ENCODE measurements at regions not wholly inside any gene's neighbourhood (a gene's known extent, or its start where the extent isn't known, plus 50 kb on each side); places are given as distances from the start of the nearest gene placed in this dataset.

GRCh38 chr6:125363824-125364165 lies 62.0 kb upstream of the HDDC2 start:
- Histone ChIP-seq H3K27me3 (ENCODE audit: insufficient read depth, low read length) (no peaks in the 10 kb centered on the region; the same call in 1 of the 2 replicates), H4K5ac (ENCODE audit: insufficient read length, low read depth, low read length) (no peak overlapping the region), H3K9ac (ENCODE audit: extremely low read depth, insufficient read length, low read length) (peak overlapping the region; percentile 16), H2BK5ac (ENCODE audit: insufficient read length, low read length) (no peak overlapping the region), H2BK12ac (ENCODE audit: insufficient read length, low read depth, low read length) (no peak overlapping the region), H4K20me1 (ENCODE audit: control insufficient read depth, insufficient read depth, insufficient read length) (no peaks in the 10 kb centered on the region), H3K4me1 (ENCODE audit: insufficient read depth, low read length) (peaks cover 5% of the 10 kb centered on the region; the same call in 1 of the 2 replicates), H2AFZ (ENCODE audit: low read length) (no peak overlapping the region), H3K14ac (ENCODE audit: insufficient read depth, low read length) (0 out of 2 replicates have a peak overlapping the region, but pooled peaks have one; percentile 42), H2BK20ac (ENCODE audit: low read depth, low read length, poor library complexity, severe bottlenecking) (no peak overlapping the region), H3K9me3 (ENCODE audit: control insufficient read depth, low read depth, low read length) (no peaks in the 10 kb centered on the region), H4K8ac (replicated peaks; ENCODE audit: insufficient read length, low read depth, low read length) (no peak overlapping the region), H3K27ac (ENCODE audit: insufficient read length, low read depth, low read length) (no peak overlapping the region), H3K23me2 (ENCODE audit: insufficient read length, low read depth, low read length, poor library complexity, severe bottlenecking) (peaks cover 11% of the 10 kb centered on the region), H3K4ac (ENCODE audit: low read depth, low read length) (no peak overlapping the region), H3K4me2 (ENCODE audit: insufficient read depth, insufficient read length, low read length) (peak overlapping the region; percentile 82), H2BK120ac (ENCODE audit: low read depth, low read length, poor library complexity, severe bottlenecking) (no peak overlapping the region), H3T11ph (ENCODE audit: low read length) (no peak overlapping the region), H3K79me2 (ENCODE audit: insufficient read depth, low read length) (no peaks in the 10 kb centered on the region), H3K18ac (ENCODE audit: insufficient read length, low read depth, low read length) (peak overlapping the region; percentile 16), H4K91ac (ENCODE audit: insufficient read length, low read depth, low read length) (no peak overlapping the region), H3K56ac (ENCODE audit: insufficient read length, low read depth, low read length) (no peak overlapping the region), H3K79me1 (ENCODE audit: insufficient read depth, low read depth, low read length, poor library complexity, severe bottlenecking) (no peaks in the 10 kb centered on the region), H3K23ac (ENCODE audit: insufficient read length, low read depth, low read length) (no peak overlapping the region), H2AK5ac (ENCODE audit: insufficient read length, low read length) (no peak overlapping the region), H2BK15ac (ENCODE audit: low read depth, low read length) (no peak overlapping the region)
- WGBS (ENCODE audit: extremely low coverage, insufficient read length, low lambda C conversion rate) = no CpG with 5 or more reads among the region's 9 CpGs
- peak overlapping the region; percentile 49 to 69 for H3K4me3 Mint-ChIP-seq
- peaks cover 60% of the 10 kb centered on the region for H3K27me3 Mint-ChIP-seq (ENCODE audit: low read depth)
- peaks cover 9 to 13% of the 10 kb centered on the region in 2 experiments for H3K4me1 Mint-ChIP-seq
- DNase-seq = peak; percentile 72
- H3K36me3 Mint-ChIP-seq (ENCODE audit: insufficient read depth in 1 of 3, low read depth in 3 of 3) = no peaks in the 10 kb centered on the region
- no peaks in the 10 kb centered on the region for H3K9me3 Mint-ChIP-seq
- no peak for TF ChIP-seq CTCF (conservative IDR thresholded peaks at IDR 0.05)
- H3K27ac Mint-ChIP-seq = no peak overlapping the region; a peak in 1 of 7 replicates
